Naive thymus-derived CD4-positive, alpha-beta T cell (primary cell): ENCODE measurements at regions not wholly inside any gene's neighbourhood (a gene's known extent, or its start where the extent isn't known, plus 50 kb on each side); places are given as distances from the start of the nearest gene placed in this dataset.
"Not testable (repeated sequence)": the region's sequence is repeated elsewhere in the genome, so short reads cannot be mapped to it uniquely, and the experiment has no call there.

Experiments used
- ATAC-seq: fragments of 150-1000 bp; cut with Tn5 transposase; 2 replicates; pipeline ENCODE4 v1.10.0; 2021; ENCODE audit warnings: mild to moderate bottlenecking, moderate library complexity
- CTCF ChIA-PET: fragments of 350-600 bp; sonication (Branson Sonifier 250); formaldehyde crosslinking; loops from one replicate; lab custom pipeline; 2021; ENCODE audit warnings: antibody characterized with exemption; lab: Charles Lee
- POLR2A ChIA-PET: fragments of 350-600 bp; sonication (Branson Sonifier 250); formaldehyde crosslinking; loops from one replicate; lab custom pipeline; 2021; ENCODE audit warnings: antibody characterized with exemption, inconsistent platforms; lab: Charles Lee
- DNase-seq, 9 donors: peaks; one replicate each; pipeline versions ENCODE4 v3.0.0 to v3.0.0-alpha.2; 2020 to 2022; ENCODE audit warnings: mixed read lengths in 1 of 9
- H3K27ac ChIP-seq: one replicate; pipeline ENCODE4 v1.7.0; 2013; ENCODE audit warnings: mild to moderate bottlenecking, low read depth, low read length, moderate library complexity
- H3K27me3 ChIP-seq, 2 donors: one replicate each; pipeline ENCODE4 v1.7.0; 2013; ENCODE audit warnings: low read length in 2 of 2, mild to moderate bottlenecking in 2 of 2, moderate library complexity in 2 of 2; ENCODE audit not compliant: control insufficient read depth in 2 of 2, insufficient read depth in 2 of 2
- H3K36me3 ChIP-seq, 3 experiments: 1 replicate in 2 of 3; 2 replicates in 1 of 3; pipeline ENCODE4 v1.7.0; 2013; ENCODE audit warnings: low read length in 3 of 3, mild to moderate bottlenecking in 3 of 3, moderate library complexity in 1 of 3; ENCODE audit not compliant: insufficient read depth in 3 of 3, control insufficient read depth in 2 of 3
- H3K4me1 ChIP-seq, 2 donors: one replicate each; pipeline ENCODE4 v1.7.0; 2013; ENCODE audit warnings: low read length in 2 of 2, mild to moderate bottlenecking in 2 of 2, moderate library complexity in 1 of 2; ENCODE audit not compliant: control insufficient read depth in 2 of 2, insufficient read depth in 2 of 2
- H3K4me3 ChIP-seq: 2 replicates; pipeline ENCODE4 v1.7.0; 2013; ENCODE audit warnings: mild to moderate bottlenecking, low read length
- H3K9me3 ChIP-seq, 3 experiments: 1 replicate in 2 of 3; 2 replicates in 1 of 3; pipeline ENCODE4 v1.7.0; 2013; ENCODE audit warnings: low read length in 3 of 3; ENCODE audit not compliant: control insufficient read depth in 2 of 3
- H3K27ac Mint-ChIP-seq, 9 donors: one replicate each; pipeline ENCODE4 v1.8.0; 2020 to 2022; ENCODE audit warnings: mixed read lengths in 9 of 9, mild to moderate bottlenecking in 8 of 9, moderate library complexity in 5 of 9, inconsistent platforms in 2 of 9
- H3K27me3 Mint-ChIP-seq, 5 donors: one replicate each; pipeline ENCODE4 v1.8.0; 2021 to 2022; ENCODE audit warnings: mixed read lengths in 5 of 5, mild to moderate bottlenecking in 1 of 5
- H3K36me3 Mint-ChIP-seq, 5 donors: one replicate each; pipeline ENCODE4 v1.8.0; 2020 to 2022; ENCODE audit warnings: mixed read lengths in 5 of 5, mild to moderate bottlenecking in 3 of 5, inconsistent platforms in 1 of 5
- H3K4me1 Mint-ChIP-seq, 7 donors: one replicate each; pipeline ENCODE4 v1.8.0; 2020 to 2022; ENCODE audit warnings: mixed read lengths in 7 of 7, mild to moderate bottlenecking in 3 of 7, inconsistent platforms in 1 of 7
- H3K4me3 Mint-ChIP-seq, 10 donors: one replicate each; pipeline ENCODE4 v1.8.0; 2020 to 2022; ENCODE audit warnings: mild to moderate bottlenecking in 10 of 10, mixed read lengths in 10 of 10, moderate library complexity in 6 of 10, inconsistent platforms in 2 of 10
- H3K9me3 Mint-ChIP-seq, 11 donors: one replicate each; pipeline ENCODE4 v1.8.0; 2020 to 2022; ENCODE audit warnings: mixed read lengths in 11 of 11, mild to moderate bottlenecking in 4 of 11, inconsistent platforms in 1 of 11, moderate library complexity in 1 of 11
- intact Hi-C, 2 donors: fragments of 100-400 bp; cut with micrococcal nuclease; formaldehyde crosslinking; loops; one replicate each; pipeline ENCODE4 v1.15.1; 2023

DNA sequence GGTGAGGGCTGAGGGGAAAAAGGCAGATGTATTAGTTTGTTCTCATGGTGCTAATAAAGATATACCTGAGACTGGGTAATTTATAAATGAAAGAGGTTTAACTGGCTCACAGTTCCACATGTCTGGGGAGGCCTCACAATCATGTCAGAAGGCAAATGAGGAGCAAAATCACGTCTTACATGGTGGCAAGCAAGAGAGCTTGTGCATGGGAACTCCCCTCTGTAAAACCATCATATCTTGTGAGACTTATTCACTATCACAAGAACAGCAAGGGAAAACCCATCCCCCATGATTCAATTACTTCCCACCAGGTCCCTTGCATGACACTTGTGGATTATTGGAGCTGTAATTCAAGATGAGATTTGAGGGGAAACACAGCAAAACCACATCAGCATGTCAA lies 1220.9 kb downstream of the GALC start:
- CTCF ChIA-PET: no interaction called here
- DNase-seq (no peak), ATAC-seq (no peak)
- H3K4me3 Mint-ChIP-seq: no peak overlapping the region
- POLR2A ChIA-PET: no interaction called here
- H3K9me3 Mint-ChIP-seq: peaks cover 0 to 15% (median 7%) of the 10 kb centered on the region in 11 donors
- no peaks in the 10 kb centered on the region for H3K9me3 ChIP-seq
- intact Hi-C loops: no loop called here
- H3K36me3 ChIP-seq: no peaks in the 10 kb centered on the region
- no peaks in the 10 kb centered on the region for H3K4me1 Mint-ChIP-seq
- H3K27me3 Mint-ChIP-seq: no peaks in the 10 kb centered on the region
- no peaks in the 10 kb centered on the region for H3K36me3 Mint-ChIP-seq
- no peaks in the 10 kb centered on the region for H3K4me1 ChIP-seq
- no peak overlapping the region for H3K27ac Mint-ChIP-seq
- no peaks in the 10 kb centered on the region for H3K27me3 ChIP-seq
- no peak overlapping the region for H3K27ac ChIP-seq
- H3K4me3 ChIP-seq: no peak overlapping the region

- Histone ChIP-seq H3K36me3 (no peaks in the 10 kb centered on the region), H3K9me3 (no peaks in the 10 kb centered on the region), H3K4me3 (no peak overlapping the region), H3K27me3 (no peaks in the 10 kb centered on the region), H3K27ac (no peak overlapping the region), H3K4me1 (no peaks in the 10 kb centered on the region)
- Mint-ChIP-seq H3K4me1 (no peaks in the 10 kb centered on the region), H3K27ac (no peak overlapping the region), H3K9me3 (peaks cover 0 to 15% (median 2%) of the 10 kb centered on the region in 11 donors), H3K36me3 (no peaks in the 10 kb centered on the region), H3K4me3 (no peak overlapping the region), H3K27me3 (no peaks in the 10 kb centered on the region)
- ATAC-seq (no peak), DNase-seq (no peak)
- intact Hi-C loops: no loop called here
- ChIA-PET CTCF (no interaction called here), POLR2A (no interaction called here)
These were observed 1222.8 kb downstream of the GALC start for GRCh38 chr14:86770186-86770585.

GRCh38 chr14:86766469-86766868 lies 1226.5 kb downstream of the GALC start:
- H3K9me3 Mint-ChIP-seq: peaks cover 0 to 5% (median 2%) of the 10 kb centered on the region in 11 donors
- Histone ChIP-seq H3K27me3 (no peaks in the 10 kb centered on the region), H3K27ac (no peak overlapping the region), H3K4me1 (no peaks in the 10 kb centered on the region), H3K36me3 (no peaks in the 10 kb centered on the region), H3K9me3 (no peaks in the 10 kb centered on the region), H3K4me3 (no peak overlapping the region)
- no peak overlapping the region for H3K27ac Mint-ChIP-seq
- ChIA-PET POLR2A (no interaction called here), CTCF (interaction anchor here (0.7 kb wide), 1 partner anchor 136 kb away, joined by 3 read pairs; no protein-coding TSS in a partner anchor)
- no peak overlapping the region for H3K4me3 Mint-ChIP-seq
- intact Hi-C loops: no loop called here
- no peaks in the 10 kb centered on the region for H3K4me1 Mint-ChIP-seq
- no peak for DNase-seq
- H3K27me3 Mint-ChIP-seq: no peaks in the 10 kb centered on the region
- ATAC-seq: no peak
- no peaks in the 10 kb centered on the region for H3K36me3 Mint-ChIP-seq

GRCh38 chr14:86761611-86762010 lies 1231.4 kb downstream of the GALC start:
- Mint-ChIP-seq H3K27me3 (no peaks in the 10 kb centered on the region), H3K9me3 (peaks cover 0 to 7% (median 2%) of the 10 kb centered on the region in 11 donors), H3K4me3 (no peak overlapping the region), H3K27ac (no peak overlapping the region), H3K4me1 (no peaks in the 10 kb centered on the region), H3K36me3 (no peaks in the 10 kb centered on the region)
- H3K9me3 ChIP-seq: no peaks in the 10 kb centered on the region
- H3K4me1 ChIP-seq: no peaks in the 10 kb centered on the region
- no peaks in the 10 kb centered on the region for H3K27me3 ChIP-seq
- no peak for DNase-seq
- intact Hi-C loops: no loop called here
- ATAC-seq: no peak
- POLR2A ChIA-PET: no interaction called here
- no peak overlapping the region for H3K27ac ChIP-seq
- H3K4me3 ChIP-seq: no peak overlapping the region
- CTCF ChIA-PET: no interaction called here
- H3K36me3 ChIP-seq: no peaks in the 10 kb centered on the region

GRCh38 chr14:86756521-86757190 lies 1226.7 kb downstream of the FLRT2 start:
- ChIA-PET POLR2A (no interaction called here), CTCF (no interaction called here)
- Histone ChIP-seq H3K36me3 (no peaks in the 10 kb centered on the region), H3K27me3 (no peaks in the 10 kb centered on the region), H3K4me3 (no peak overlapping the region), H3K27ac (no peak overlapping the region), H3K9me3 (no peaks in the 10 kb centered on the region), H3K4me1 (no peaks in the 10 kb centered on the region)
- no peak overlapping the region for H3K4me3 Mint-ChIP-seq
- no peaks in the 10 kb centered on the region for H3K4me1 Mint-ChIP-seq
- intact Hi-C loops: no loop called here
- DNase-seq (no peak), ATAC-seq (no peak)
- peaks cover 0 to 8% (median 0%) of the 10 kb centered on the region in 5 donors for H3K36me3 Mint-ChIP-seq
- no peaks in the 10 kb centered on the region for H3K27me3 Mint-ChIP-seq
- H3K9me3 Mint-ChIP-seq: peaks cover 0 to 32% (median 17%) of the 10 kb centered on the region in 11 donors
- H3K27ac Mint-ChIP-seq: no peak overlapping the region

- H3K27ac ChIP-seq, intact Hi-C loops, H3K27me3 Mint-ChIP-seq, H3K4me3 ChIP-seq, H3K27ac Mint-ChIP-seq, H3K36me3 ChIP-seq, H3K4me3 Mint-ChIP-seq, H3K4me1 Mint-ChIP-seq, DNase-seq, CTCF ChIA-PET, POLR2A ChIA-PET, H3K9me3 ChIP-seq, ATAC-seq, H3K4me1 ChIP-seq, H3K27me3 ChIP-seq: not testable (repeated sequence)
- H3K36me3 Mint-ChIP-seq: peaks cover 0 to 10% (median 0%) of the 10 kb centered on the region in 5 donors
- H3K9me3 Mint-ChIP-seq: peaks cover 9 to 66% (median 32%) of the 10 kb centered on the region in 11 donors
These were observed 1220.5 kb downstream of the FLRT2 start for GRCh38 chr14:86750488-86750887.

DNA sequence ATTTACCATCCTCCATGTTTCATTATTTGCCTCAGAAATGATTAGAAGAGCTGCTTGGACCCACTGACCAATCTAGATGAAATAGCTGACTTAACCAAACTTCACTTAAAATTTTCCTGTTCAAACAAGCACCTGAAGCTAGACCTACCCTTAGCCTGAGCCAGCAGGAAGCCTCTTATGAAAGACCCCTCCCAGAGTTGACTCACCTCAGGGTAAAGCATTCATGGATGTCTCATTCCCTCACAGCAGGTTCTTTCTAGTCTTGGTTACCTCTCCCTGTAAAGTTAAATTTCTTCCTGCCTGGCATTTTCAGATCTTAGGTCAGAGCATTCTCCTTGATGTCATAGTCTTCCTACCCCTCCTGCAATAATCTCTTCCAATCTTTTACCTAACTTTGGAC lies 1209.8 kb downstream of the FLRT2 start:
- Histone ChIP-seq H3K27me3 (no peaks in the 10 kb centered on the region), H3K36me3 (no peaks in the 10 kb centered on the region), H3K9me3 (no peaks in the 10 kb centered on the region), H3K4me1 (no peaks in the 10 kb centered on the region), H3K27ac (no peak overlapping the region), H3K4me3 (no peak overlapping the region)
- H3K27ac Mint-ChIP-seq: no peak overlapping the region
- POLR2A ChIA-PET: no interaction called here
- CTCF ChIA-PET: no interaction called here
- H3K9me3 Mint-ChIP-seq: peaks cover 0 to 20% (median 4%) of the 10 kb centered on the region in 11 donors
- no peak for DNase-seq
- no peaks in the 10 kb centered on the region for H3K27me3 Mint-ChIP-seq
- no peaks in the 10 kb centered on the region for H3K4me1 Mint-ChIP-seq
- no peak overlapping the region for H3K4me3 Mint-ChIP-seq
- no peak for ATAC-seq
- H3K36me3 Mint-ChIP-seq: no peaks in the 10 kb centered on the region
- intact Hi-C loops: no loop called here
